Activated gamma-delta T cell (primary cell): ENCODE measurements at regions not wholly inside any gene's neighbourhood (a gene's known extent, or its start where the extent isn't known, plus 50 kb on each side); places are given as distances from the start of the nearest gene placed in this dataset.
A peak's percentile ranks its signal among the peaks of the same experiment; 100 is the strongest.
"Not testable (repeated sequence)": the region's sequence is repeated elsewhere in the genome, so short reads cannot be mapped to it uniquely, and the experiment has no call there.

Experiments used
- DNase-seq: peaks from one replicate; lab custom pipeline; 2025; lab: John Stamatoyannopoulos, UW

- DNase-seq: no peak
Observed at GRCh38 chr10:5268743-5269142, 72.1 kb downstream of the AKR1C4 start.

GRCh38 chr10:5269791-5270190, 73.2 kb downstream of the AKR1C4 start:
- DNase-seq: no peak

GRCh38 chr10:5271526-5271925, 74.9 kb downstream of the AKR1C4 start:
- DNase-seq: no peak

DNA sequence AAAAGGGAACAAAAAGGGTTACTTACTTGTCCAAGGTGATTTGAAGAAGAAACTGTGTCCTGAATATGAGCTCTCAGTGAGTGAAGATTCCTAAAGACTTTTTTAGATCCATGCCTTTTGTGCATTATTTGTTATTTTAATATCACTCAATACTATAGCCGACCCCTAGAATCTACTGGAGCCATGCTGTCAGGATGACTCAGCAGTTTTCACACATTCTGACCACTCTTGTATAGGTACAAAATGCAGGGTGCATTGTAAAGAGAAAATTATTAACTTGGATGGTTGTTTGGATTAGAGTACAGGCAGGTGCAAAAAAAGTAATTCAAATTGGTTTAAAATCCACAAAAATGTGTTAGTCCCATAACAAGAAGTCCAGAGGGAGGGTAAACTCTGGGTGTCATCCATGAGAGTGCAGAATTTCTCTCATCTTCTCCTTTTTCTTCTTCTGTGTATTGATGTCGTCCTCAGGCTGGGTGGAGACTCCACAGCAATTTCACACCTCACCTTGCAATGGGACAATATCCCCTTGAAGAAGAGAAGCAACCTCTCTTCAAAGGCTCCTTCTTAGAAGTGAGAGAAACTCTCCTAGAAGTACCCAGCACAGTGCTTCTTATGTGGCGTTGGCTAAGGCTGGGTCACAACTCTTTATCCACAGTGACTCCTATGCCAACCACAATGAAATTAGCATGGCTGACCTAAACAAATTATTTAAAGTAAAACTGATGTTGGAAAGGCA, 75.6 kb downstream of the AKR1C4 start:
- no peak for DNase-seq

DNA sequence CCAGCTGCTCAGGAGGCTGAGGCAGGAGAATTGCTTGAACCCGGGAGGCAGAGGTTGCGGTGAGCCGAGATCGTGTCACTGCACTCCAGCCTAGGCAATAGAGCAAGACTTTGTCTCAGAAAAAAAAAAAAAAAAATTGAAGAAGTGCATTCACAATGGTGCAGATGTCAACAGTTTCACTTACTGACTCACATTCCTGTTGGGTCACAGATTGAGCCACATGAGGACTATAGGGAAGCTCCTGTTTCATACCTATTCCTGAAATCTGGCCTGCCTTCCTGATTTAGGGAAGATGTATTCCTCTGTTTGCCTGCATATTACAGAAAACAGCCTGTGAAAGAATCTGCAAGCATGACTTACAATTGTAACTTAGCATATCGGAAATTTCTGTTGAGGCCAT, 78.2 kb downstream of the AKR1C4 start:
- DNase-seq: no peak

DNA sequence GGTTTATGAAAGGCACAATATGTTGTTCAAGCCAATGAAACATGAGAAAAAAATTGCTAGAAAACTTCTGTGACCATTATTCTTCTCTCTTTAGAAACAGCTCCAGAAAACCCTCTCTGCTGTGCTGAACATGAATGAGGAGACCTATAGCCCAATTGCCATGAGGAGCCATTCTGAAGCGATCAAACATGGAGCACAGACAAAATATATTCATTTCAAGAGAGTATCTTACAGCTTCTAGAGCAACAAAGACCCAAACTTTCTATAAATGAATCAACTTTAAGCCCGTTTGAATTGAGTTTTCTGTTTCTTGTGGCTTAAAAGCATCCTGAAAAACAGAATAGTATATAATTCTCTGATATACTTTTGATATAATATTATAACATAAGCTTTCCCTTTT, 83.4 kb upstream of the UCN3 start:
- DNase-seq: no peak

GRCh38 chr10:5282137-5282536, 82.6 kb upstream of the UCN3 start:
- no peak for DNase-seq

- DNase-seq: no peak
Observed at GRCh38 chr10:5283305-5284158, 81.2 kb upstream of the UCN3 start.

DNA sequence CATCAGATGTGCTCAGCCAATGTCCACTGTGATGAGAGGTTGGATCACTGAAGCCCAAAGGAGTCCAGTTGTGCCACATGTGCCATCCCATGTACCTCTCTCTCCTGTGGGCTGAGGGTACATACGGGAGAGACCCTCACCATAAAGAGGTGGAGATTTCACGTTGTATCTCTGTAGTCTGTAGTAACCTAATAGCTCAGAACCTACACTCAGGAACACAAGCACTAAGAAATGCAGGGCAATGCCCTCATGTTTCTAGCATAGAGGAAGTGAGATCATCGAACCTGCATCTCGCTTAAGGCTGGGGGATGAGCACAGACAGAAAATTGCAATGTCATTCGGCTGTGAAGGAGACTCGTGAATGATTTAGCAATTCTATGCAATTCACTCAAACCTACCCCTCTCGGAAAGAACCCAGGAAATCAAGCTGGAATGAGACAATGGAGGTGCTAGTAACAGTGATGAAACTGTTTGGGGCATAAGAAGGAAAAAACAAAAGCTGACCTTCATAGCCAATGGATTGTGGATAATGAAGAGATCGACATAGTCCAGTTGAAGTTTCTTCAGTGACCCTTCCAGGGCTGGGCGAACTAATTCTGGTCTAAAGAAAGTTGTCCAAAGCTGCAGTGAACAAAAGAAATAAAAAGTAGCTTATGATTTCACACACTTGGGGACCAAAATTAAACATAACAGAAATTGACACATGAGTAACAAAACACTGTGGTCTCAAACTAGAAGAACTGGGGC, 80.3 kb upstream of the UCN3 start:
- no peak for DNase-seq

DNA sequence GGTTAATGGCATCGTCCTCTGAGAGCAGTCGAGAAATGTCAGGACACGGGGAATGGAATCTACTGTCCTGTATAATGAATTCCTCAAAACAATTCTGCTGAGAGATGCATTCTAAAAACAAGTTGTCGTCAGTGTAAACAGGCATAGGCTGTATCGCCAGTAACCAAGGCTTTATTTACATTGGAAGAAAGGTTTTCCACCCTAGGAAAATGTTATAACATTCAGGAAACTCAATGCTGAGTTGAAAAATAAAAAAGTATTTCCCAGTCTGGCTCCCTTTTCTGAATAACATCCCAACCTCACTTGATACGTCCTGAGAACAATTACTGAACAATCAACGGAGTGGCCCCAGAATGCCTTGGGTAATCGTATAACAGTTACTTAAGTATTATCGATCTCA, 79.6 kb upstream of the UCN3 start:
- no peak for DNase-seq

- DNase-seq: no peak
Observed at GRCh38 chr10:5288359-5288758, 76.4 kb upstream of the UCN3 start.

DNA sequence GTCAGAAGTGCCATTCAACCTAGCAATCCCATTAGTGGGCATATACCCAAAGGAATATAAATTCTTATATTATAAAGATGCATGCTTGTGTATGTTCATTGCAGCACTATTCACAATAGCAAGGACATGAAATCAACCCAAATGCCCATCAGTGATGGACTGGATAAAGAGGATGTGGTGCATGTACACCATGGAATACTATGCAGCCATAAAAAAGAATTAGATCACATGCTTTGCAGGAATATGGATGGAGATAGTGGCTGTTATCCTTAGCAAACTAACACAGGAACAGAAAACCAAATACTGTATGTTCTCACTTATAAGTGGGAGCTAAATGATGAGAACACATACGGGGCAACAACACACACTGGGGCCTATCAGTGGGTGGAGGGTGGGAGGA, 75.5 kb upstream of the UCN3 start:
- not testable (repeated sequence) for DNase-seq

DNA sequence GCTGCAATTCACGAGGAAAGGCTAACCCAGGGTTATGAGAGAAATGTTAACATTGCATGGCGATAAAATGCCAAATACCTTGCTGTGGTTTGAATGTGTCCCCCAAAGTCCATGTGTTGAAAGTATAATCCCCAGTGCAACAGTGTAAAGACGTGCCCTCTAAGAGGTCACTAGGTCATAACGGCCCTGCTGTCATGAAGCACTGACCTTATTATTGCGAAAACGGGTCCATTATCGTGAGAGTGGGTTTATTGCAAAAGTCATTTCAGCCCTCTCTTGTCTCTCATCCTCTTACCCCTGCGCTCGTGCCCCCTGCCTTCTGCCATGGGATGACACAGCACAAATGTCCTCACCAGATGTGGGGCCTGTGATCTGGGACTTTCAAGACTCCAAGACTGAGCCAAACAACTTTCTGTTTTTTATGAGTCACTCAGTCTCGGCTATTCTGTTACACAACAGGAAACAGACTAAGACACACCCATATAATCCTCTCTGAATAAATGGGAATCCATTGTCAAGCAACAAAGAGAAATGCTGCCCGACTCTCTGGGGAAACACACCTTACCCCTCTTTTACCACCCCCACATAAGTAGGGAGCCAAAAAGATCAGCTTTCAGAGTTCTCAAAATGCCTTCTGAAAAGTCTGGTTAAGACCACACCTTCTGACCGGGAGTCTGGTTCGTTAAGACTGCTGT, 73.1 kb upstream of the UCN3 start:
- DNase-seq: peak; percentile 14

DNA sequence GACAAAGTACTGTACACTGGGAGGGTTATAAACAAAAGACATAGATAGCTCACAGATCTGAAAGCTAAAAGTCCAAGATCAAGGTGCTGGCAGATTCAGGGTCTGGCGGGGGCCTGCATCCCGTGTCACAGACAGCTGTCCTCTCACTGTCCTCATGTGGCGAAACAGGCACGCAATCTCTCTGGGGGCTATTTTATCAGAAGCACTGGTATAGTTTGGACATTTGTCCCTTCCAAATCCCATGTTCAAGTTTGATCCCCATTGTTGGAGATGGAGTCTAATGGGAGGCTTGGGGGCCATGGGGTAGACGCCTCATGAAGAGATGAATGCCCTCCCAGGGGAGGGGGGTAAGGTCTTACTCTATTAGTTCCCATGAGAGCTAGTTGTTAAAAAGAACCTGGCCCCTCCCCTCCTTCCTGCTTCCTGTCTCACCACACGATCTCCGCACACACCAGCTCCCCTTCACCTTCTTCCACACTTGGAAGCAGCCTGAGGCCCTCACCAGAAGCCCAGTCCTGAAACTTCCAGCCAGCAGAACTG, 72.5 kb upstream of the UCN3 start:
- DNase-seq: no peak

GRCh38 chr10:5292970-5293369, 71.8 kb upstream of the UCN3 start:
- not testable (repeated sequence) for DNase-seq

DNA sequence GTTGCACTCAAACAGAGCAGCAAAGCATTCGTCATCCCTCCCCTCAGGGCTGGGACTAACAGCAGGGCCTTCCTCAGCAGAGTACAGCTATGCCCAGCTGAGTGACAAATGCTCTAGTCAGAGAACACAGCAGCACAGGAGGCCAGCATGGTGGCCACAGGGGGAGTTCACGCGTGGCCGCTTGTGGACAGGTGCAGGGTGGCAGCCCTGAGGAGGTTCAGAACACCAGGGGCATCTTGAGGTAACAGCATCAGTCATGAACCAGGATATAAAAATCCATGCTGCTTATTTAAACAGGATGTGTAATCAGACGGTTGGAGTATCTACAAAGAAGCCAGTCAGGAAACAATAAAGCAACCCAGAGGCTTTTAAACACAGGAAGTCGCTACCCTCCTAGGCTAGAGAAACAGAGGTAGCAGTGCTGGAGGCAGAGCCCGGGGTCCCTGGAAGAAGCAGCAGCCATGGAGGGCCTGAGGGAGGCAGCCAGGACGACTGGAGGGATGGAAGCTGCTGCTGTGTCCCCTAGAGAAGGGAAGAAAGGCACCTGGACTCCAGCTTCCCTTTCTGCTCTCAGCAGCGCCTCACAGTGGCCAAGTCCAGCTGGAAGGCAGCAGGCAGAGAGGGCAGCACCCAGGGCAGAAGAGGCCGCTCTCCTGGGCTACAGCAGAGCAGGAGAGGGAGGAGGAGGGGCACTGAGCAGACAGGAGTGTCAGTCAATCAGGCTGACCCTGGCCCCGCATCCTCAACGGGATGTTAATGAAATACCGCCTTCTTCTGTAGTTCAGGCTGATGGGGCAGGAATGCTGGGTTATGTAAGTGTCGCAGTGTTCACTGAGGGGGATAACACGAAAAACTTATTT, 70.8 kb upstream of the UCN3 start:
- peak; percentile 13 for DNase-seq

GRCh38 chr10:5297466-5297865, 67.3 kb upstream of the UCN3 start:
- no peak for DNase-seq

DNA sequence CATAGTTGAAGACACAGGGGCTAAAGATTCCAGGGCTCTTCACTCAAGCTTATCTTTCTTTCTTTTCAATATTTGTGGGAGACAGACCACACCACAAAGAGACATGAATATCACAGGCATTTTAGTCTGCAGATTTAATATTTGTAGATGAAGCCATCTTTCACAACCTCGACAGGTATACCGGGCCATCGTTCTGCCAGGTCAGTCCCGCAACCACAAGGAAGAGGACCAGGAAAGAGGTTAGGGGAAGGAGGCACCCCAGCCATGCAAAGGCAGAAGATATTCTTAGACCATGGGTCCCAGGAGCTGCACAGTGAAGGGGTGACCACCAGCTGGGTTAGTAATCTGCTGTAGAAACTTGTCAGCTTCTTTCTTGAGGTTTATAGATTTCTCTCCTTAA, 66.8 kb upstream of the UCN3 start:
- no peak for DNase-seq

GRCh38 chr10:5299950-5300349, 64.8 kb upstream of the UCN3 start:
- no peak for DNase-seq

- no peak for DNase-seq
Observed at GRCh38 chr10:5303504-5303903, 61.3 kb upstream of the UCN3 start.

GRCh38 chr10:5305374-5305773, 59.4 kb upstream of the UCN3 start:
- DNase-seq: no peak
